ENCODE measurements at regions not wholly inside any gene's neighbourhood (a gene's known extent, or its start where the extent isn't known, plus 50 kb on each side); places are given as distances from the start of the nearest gene placed in this dataset.

- TF ChIP-seq ZNF670 (tag by site-specific recombination; IDR thresholded peaks at IDR 0.05; ENCODE audit: low read depth) (no peak), ZNF121 (tag by site-specific recombination; IDR thresholded peaks at IDR 0.05) (no peak), HOXA7 (CRISPR knock-in tag; IDR thresholded peaks at IDR 0.05; ENCODE audit: borderline replicate concordance) (no peak), KLF8 (tag by site-specific recombination; IDR thresholded peaks at IDR 0.05) (no peak), ZNF394 (tag by site-specific recombination; IDR thresholded peaks at IDR 0.05; ENCODE audit: borderline replicate concordance) (no peak), ZNF707 (tag by site-specific recombination; IDR thresholded peaks at IDR 0.05) (no peak), ELK4 (IDR thresholded peaks at IDR 0.05; ENCODE audit: borderline replicate concordance, low read depth, low read length) (no peak), ZNF10 (tag by site-specific recombination; IDR thresholded peaks at IDR 0.05) (no peak), PRDM10 (tag by site-specific recombination; IDR thresholded peaks at IDR 0.05) (no peak)
These were observed 123.2 kb downstream of the RTP4 start (continued) for GRCh38 chr3:187491371-187491770.

GRCh38 chr3:187490366-187490765 lies 122.2 kb downstream of the RTP4 start:
- Histone ChIP-seq H3K27ac (ENCODE audit: extremely low read depth, low read depth, low read length) (no peak overlapping the region), H3K4me1 (ENCODE audit: control insufficient read depth, insufficient read depth, low read length) (no peaks in the 10 kb centered on the region), H3K4me3 (ENCODE audit: low read depth, low read length) (no peak overlapping the region), H3K36me3 (ENCODE audit: control insufficient read depth in 2 of 2, insufficient read depth in 1 of 2, low read length in 2 of 2) (no peaks in the 10 kb centered on the region), H3K9me3 (ENCODE audit: control insufficient read depth, insufficient read depth, low read depth, low read length) (no peaks in the 10 kb centered on the region)
- ChIA-PET CTCF (interaction anchor here (0.6 to 0.7 kb wide), 2 partner anchors 167 to 244 kb away, joined by 3 to 6 read pairs; no protein-coding TSS in a partner anchor), POLR2A (no interaction called here)
- TF ChIP-seq ZNF214 (tag by site-specific recombination; IDR thresholded peaks at IDR 0.05; ENCODE audit: borderline replicate concordance) (no peak), ZFP37 (tag by site-specific recombination; IDR thresholded peaks at IDR 0.05) (no peak), HOXD13 (CRISPR knock-in tag; IDR thresholded peaks at IDR 0.05; ENCODE audit: borderline replicate concordance) (no peak), WT1 (tag by site-specific recombination; IDR thresholded peaks at IDR 0.05) (no peak), ZNF791 (tag by site-specific recombination; IDR thresholded peaks at IDR 0.05) (no peak), ZFP41 (tag by site-specific recombination; IDR thresholded peaks at IDR 0.05; ENCODE audit: borderline replicate concordance) (no peak), HIC1 (tag by site-specific recombination; IDR thresholded peaks at IDR 0.05) (no peak)

GRCh38 chr3:187484547-187485295 lies 116.5 kb downstream of the RTP4 start:
- no peaks in the 10 kb centered on the region for H3K4me1 ChIP-seq (ENCODE audit: control insufficient read depth, insufficient read depth, low read length)
- ChIA-PET CTCF (interaction anchor here (0.7 kb wide), 1 partner anchor 62 kb away, joined by 3 read pairs; no protein-coding TSS in a partner anchor), POLR2A (no interaction called here)
- no peak overlapping the region for H3K4me3 ChIP-seq (ENCODE audit: low read depth, low read length)
- TF ChIP-seq ZNF2 (tag by site-specific recombination; IDR thresholded peaks at IDR 0.05) (no peak), ZNF549 (tag by site-specific recombination; IDR thresholded peaks at IDR 0.05) (no peak), ZNF292 (tag by site-specific recombination; IDR thresholded peaks at IDR 0.05; ENCODE audit: borderline replicate concordance, low read depth) (no peak), ZNF394 (tag by site-specific recombination; IDR thresholded peaks at IDR 0.05; ENCODE audit: borderline replicate concordance) (no peak), PBX3 (CRISPR knock-in tag; IDR thresholded peaks at IDR 0.05) (no peak), MYNN (tag by site-specific recombination; IDR thresholded peaks at IDR 0.05; ENCODE audit: borderline replicate concordance) (no peak)
- H3K9me3 ChIP-seq (ENCODE audit: control insufficient read depth, insufficient read depth, low read depth, low read length): no peaks in the 10 kb centered on the region
- no peak overlapping the region for H3K27ac ChIP-seq (ENCODE audit: extremely low read depth, low read depth, low read length)
- no peaks in the 10 kb centered on the region for H3K36me3 ChIP-seq (ENCODE audit: control insufficient read depth in 2 of 2, insufficient read depth in 1 of 2, low read length in 2 of 2)

All from HEK293 (cell line).